ENCODE measurements at regions not wholly inside any gene's neighbourhood (a gene's known extent, or its start where the extent isn't known, plus 50 kb on each side); places are given as distances from the start of the nearest gene placed in this dataset.

GRCh38 chr12:11593013-11593412, 56.5 kb upstream of the ETV6 start:
- H3K9me3 ChIP-seq (ENCODE audit: control insufficient read depth, low read depth, low read length), result no peaks in the 10 kb centered on the region
- H3K4me1 ChIP-seq (ENCODE audit: insufficient read depth, low read length), result peaks cover 5% of the 10 kb centered on the region; the same call in 1 of the 2 replicates
- no peak overlapping the region for H3K56ac ChIP-seq (ENCODE audit: insufficient read length, low read depth, low read length)
- H2BK120ac ChIP-seq (ENCODE audit: low read depth, low read length, poor library complexity, severe bottlenecking), result no peak overlapping the region
- no peak overlapping the region for H4K91ac ChIP-seq (ENCODE audit: insufficient read length, low read depth, low read length)
- H3K4ac ChIP-seq (ENCODE audit: low read depth, low read length), result no peak overlapping the region
- H3K27me3 Mint-ChIP-seq (ENCODE audit: low read depth), result no peaks in the 10 kb centered on the region
- no peaks in the 10 kb centered on the region for H3K79me2 ChIP-seq (ENCODE audit: insufficient read depth, low read length)
- no peaks in the 10 kb centered on the region for H4K20me1 ChIP-seq (ENCODE audit: control insufficient read depth, insufficient read depth, insufficient read length)
- no peak overlapping the region for H3K9ac ChIP-seq (ENCODE audit: extremely low read depth, insufficient read length, low read length)
- H2BK15ac ChIP-seq (ENCODE audit: low read depth, low read length), result no peak overlapping the region
- H3K4me2 ChIP-seq (ENCODE audit: insufficient read depth, insufficient read length, low read length), result no peak overlapping the region
- no peak overlapping the region for H3K18ac ChIP-seq (ENCODE audit: insufficient read length, low read depth, low read length)
- no peak overlapping the region for H2AK5ac ChIP-seq (ENCODE audit: insufficient read length, low read length)
- no peak overlapping the region for H3K4me3 Mint-ChIP-seq
- H3K14ac ChIP-seq (ENCODE audit: insufficient read depth, low read length), result no peak overlapping the region
- no CpG with 5 or more reads among the region's 1 CpG for WGBS (ENCODE audit: extremely low coverage, insufficient read length, low lambda C conversion rate)
- H3K27ac Mint-ChIP-seq, result peak overlapping the region; percentile 1 to 29 (median 10); a peak in 4 of 7 replicates
- no peak overlapping the region for H2BK5ac ChIP-seq (ENCODE audit: insufficient read length, low read length)
- no peak for TF ChIP-seq CTCF (conservative IDR thresholded peaks at IDR 0.05)
- no peak overlapping the region for H4K8ac ChIP-seq (replicated peaks; ENCODE audit: insufficient read length, low read depth, low read length)
- H3K23me2 ChIP-seq (ENCODE audit: insufficient read length, low read depth, low read length, poor library complexity, severe bottlenecking), result no peaks in the 10 kb centered on the region
- DNase-seq, result no peak
- H2AFZ ChIP-seq (ENCODE audit: low read length), result no peak overlapping the region
- no peaks in the 10 kb centered on the region for H3K79me1 ChIP-seq (ENCODE audit: insufficient read depth, low read depth, low read length, poor library complexity, severe bottlenecking)
- H3T11ph ChIP-seq (ENCODE audit: low read length), result no peak overlapping the region
- no peaks in the 10 kb centered on the region for H3K27me3 ChIP-seq (ENCODE audit: insufficient read depth, low read length)
- H2BK12ac ChIP-seq (ENCODE audit: insufficient read length, low read depth, low read length), result no peak overlapping the region
- H3K27ac ChIP-seq (ENCODE audit: insufficient read length, low read depth, low read length), result peak overlapping the region; percentile 4
- H3K9me3 Mint-ChIP-seq, result peaks cover 0 to 3% of the 10 kb centered on the region in 2 experiments; a peak in 2 of 5 replicates
- H3K23ac ChIP-seq (ENCODE audit: insufficient read length, low read depth, low read length), result no peak overlapping the region
- H4K5ac ChIP-seq (ENCODE audit: insufficient read length, low read depth, low read length), result no peak overlapping the region
- H3K4me1 Mint-ChIP-seq, result peaks cover 22 to 24% of the 10 kb centered on the region in 2 experiments
- peaks cover 0 to 10% (median 3%) of the 10 kb centered on the region in 3 experiments; a peak in 6 of 7 replicates for H3K36me3 Mint-ChIP-seq (ENCODE audit: insufficient read depth in 1 of 3, low read depth in 3 of 3)
- no peak overlapping the region for H2BK20ac ChIP-seq (ENCODE audit: low read depth, low read length, poor library complexity, severe bottlenecking)
